DND-41 (cell line): ENCODE measurements at regions not wholly inside any gene's neighbourhood (a gene's known extent, or its start where the extent isn't known, plus 50 kb on each side); places are given as distances from the start of the nearest gene placed in this dataset.

Experiments
- ATAC-seq: fragments of 200-7000 bp; cut with Tn5 transposase; 3 replicates; pipeline ENCODE4 v1.9.1; 2021; ENCODE audit warnings: low read depth; ENCODE audit not compliant: insufficient read depth
- DNase-seq: peaks from one replicate; pipeline ENCODE4 v3.0.0-alpha.2; 2020
- H2AFZ ChIP-seq: 2 replicates; pipeline ENCODE4 v1.6.0; 2012; ENCODE audit warnings: low read depth, low read length
- H3K27ac ChIP-seq: 2 replicates; pipeline ENCODE4 v1.5.1; 2012; ENCODE audit warnings: low read length, inconsistent platforms
- H3K27me3 ChIP-seq: fragments of 200-600 bp; sonication (generic); 2 replicates; pipeline ENCODE4 v1.6.0; 2012; ENCODE audit warnings: low read length, mild to moderate bottlenecking, inconsistent platforms; ENCODE audit not compliant: insufficient read depth, poor library complexity
- H3K36me3 ChIP-seq: 2 replicates; pipeline ENCODE4 v1.5.1; 2012; ENCODE audit warnings: low read length, inconsistent platforms; ENCODE audit not compliant: insufficient read depth
- H3K4me1 ChIP-seq: 2 replicates; pipeline ENCODE4 v1.5.1; 2012; ENCODE audit warnings: mild to moderate bottlenecking, low read length; ENCODE audit not compliant: insufficient read depth
- H3K4me2 ChIP-seq: 2 replicates; pipeline ENCODE4 v1.6.0; 2012; ENCODE audit warnings: mild to moderate bottlenecking, moderate library complexity, low read length, inconsistent platforms; ENCODE audit not compliant: insufficient read depth
- H3K4me3 ChIP-seq, 2 experiments: fragments of 200-600 bp in 1 of 2; shearing (Covaris generic) in 1 of 2; 2 replicates each; pipeline ENCODE4 v1.5.1; 2012 to 2016; ENCODE audit warnings: inconsistent platforms in 2 of 2, low read length in 2 of 2, mild to moderate bottlenecking in 2 of 2, low read depth in 1 of 2, moderate library complexity in 1 of 2
- H3K79me2 ChIP-seq: 2 replicates; pipeline ENCODE4 v1.6.0; 2012; ENCODE audit warnings: low read length, inconsistent platforms; ENCODE audit not compliant: insufficient read depth
- H3K9ac ChIP-seq: 2 replicates; pipeline ENCODE4 v1.6.0; 2012; ENCODE audit warnings: low read depth, mild to moderate bottlenecking, inconsistent platforms, low read length, moderate library complexity
- H3K9me3 ChIP-seq: 2 replicates; pipeline ENCODE4 v1.5.1; 2012; ENCODE audit warnings: low read length, moderate library complexity, mild to moderate bottlenecking, inconsistent platforms; ENCODE audit not compliant: insufficient read depth, severe bottlenecking
- H4K20me1 ChIP-seq: 2 replicates; pipeline ENCODE4 v1.6.0; 2012; ENCODE audit warnings: low read length; ENCODE audit not compliant: insufficient read depth
- CTCF ChIP-seq: IDR thresholded peaks from 2 replicates; pipeline ENCODE4 v1.5.1; 2012; ENCODE audit warnings: borderline replicate concordance, low read length, moderate library complexity, mild to moderate bottlenecking; ENCODE audit not compliant: poor library complexity, severe bottlenecking; ENCODE audit errors: extremely low read depth
- EZH2 ChIP-seq: IDR thresholded peaks from 3 replicates; pipeline ENCODE4 v1.6.1; 2012; ENCODE audit warnings: borderline replicate concordance, low read depth, mild to moderate bottlenecking, moderate library complexity, low read length, inconsistent platforms; ENCODE audit not compliant: severe bottlenecking

- no peak overlapping the region for H2AFZ ChIP-seq
- no peaks in the 10 kb centered on the region for H3K27me3 ChIP-seq
- no peaks in the 10 kb centered on the region for H4K20me1 ChIP-seq
- no peak for DNase-seq
- H3K27ac ChIP-seq: no peak overlapping the region
- no peaks in the 10 kb centered on the region for H3K79me2 ChIP-seq
- no peak for TF ChIP-seq CTCF
- no peak overlapping the region for H3K4me2 ChIP-seq
- no peak overlapping the region for H3K4me3 ChIP-seq
- ATAC-seq: no peak
- H3K36me3 ChIP-seq: no peaks in the 10 kb centered on the region
- no peaks in the 10 kb centered on the region for H3K4me1 ChIP-seq
- H3K9me3 ChIP-seq: no peaks in the 10 kb centered on the region
- H3K9ac ChIP-seq: no peak overlapping the region
Observed at GRCh38 chr9:134490446-134490845, 151.2 kb upstream of the COL5A1 start.

- Histone ChIP-seq H3K27me3 (no peaks in the 10 kb centered on the region), H3K9ac (no peak overlapping the region), H3K27ac (no peak overlapping the region), H3K4me1 (no peaks in the 10 kb centered on the region), H3K4me3 (no peak overlapping the region), H3K9me3 (no peaks in the 10 kb centered on the region), H3K4me2 (no peak overlapping the region), H3K36me3 (no peaks in the 10 kb centered on the region), H2AFZ (no peak overlapping the region), H4K20me1 (no peaks in the 10 kb centered on the region), H3K79me2 (no peaks in the 10 kb centered on the region)
- no peak for DNase-seq
- no peak for ATAC-seq
- TF ChIP-seq EZH2 (no peak), CTCF (no peak)
Observed at GRCh38 chr9:134491196-134491835, 150.3 kb upstream of the COL5A1 start.

GRCh38 chr9:134491856-134492255 is 149.7 kb upstream of the COL5A1 start:
- TF ChIP-seq EZH2 (no peak), CTCF (no peak)
- H3K4me1 ChIP-seq: no peaks in the 10 kb centered on the region
- H3K36me3 ChIP-seq: no peaks in the 10 kb centered on the region
- no peaks in the 10 kb centered on the region for H4K20me1 ChIP-seq
- DNase-seq: no peak
- no peaks in the 10 kb centered on the region for H3K9me3 ChIP-seq
- H3K9ac ChIP-seq: no peak overlapping the region
- no peak for ATAC-seq
- H3K4me2 ChIP-seq: no peak overlapping the region
- H2AFZ ChIP-seq: no peak overlapping the region
- H3K27me3 ChIP-seq: no peaks in the 10 kb centered on the region
- no peaks in the 10 kb centered on the region for H3K79me2 ChIP-seq
- H3K27ac ChIP-seq: no peak overlapping the region
- no peak overlapping the region for H3K4me3 ChIP-seq

- ATAC-seq: no peak
- Histone ChIP-seq H3K36me3 (no peaks in the 10 kb centered on the region), H4K20me1 (no peaks in the 10 kb centered on the region), H3K4me3 (no peak overlapping the region), H3K9me3 (no peaks in the 10 kb centered on the region), H3K4me2 (no peak overlapping the region), H3K4me1 (no peaks in the 10 kb centered on the region), H3K79me2 (no peaks in the 10 kb centered on the region), H2AFZ (no peak overlapping the region), H3K27ac (no peak overlapping the region), H3K27me3 (no peaks in the 10 kb centered on the region), H3K9ac (no peak overlapping the region)
- TF ChIP-seq CTCF: no peak
- no peak for TF ChIP-seq EZH2
- no peak for DNase-seq
Observed at GRCh38 chr9:134492281-134492691, 149.3 kb upstream of the COL5A1 start.
